Lower leg skin (tissue), 3 donors: ENCODE measurements at regions not wholly inside any gene's neighbourhood (a gene's known extent, or its start where the extent isn't known, plus 50 kb on each side); places are given as distances from the start of the nearest gene placed in this dataset.

Experiments
- CTCF ChIP-seq, 3 donors: fragments of 450-650 bp; IDR thresholded peaks; one replicate each; pipeline ENCODE4 v1.5.1; 2016; ENCODE audit warnings: antibody characterized with exemption in 3 of 3, mild to moderate bottlenecking in 3 of 3, moderate library complexity in 2 of 3
- POLR2A ChIP-seq, 2 donors: fragments of 450-650 bp; IDR thresholded peaks; one replicate each; pipeline ENCODE4 v1.6.1; 2016 to 2017; ENCODE audit warnings: antibody characterized with exemption in 2 of 2, mild to moderate bottlenecking in 1 of 2, moderate library complexity in 1 of 2

- TF ChIP-seq CTCF (IDR thresholded peaks at IDR 0.05) (no peak), POLR2A (IDR thresholded peaks at IDR 0.05) (no peak)
Measured at GRCh38 chr6:121592261-121592935, 157.0 kb downstream of the GJA1 start.
